Tongue (tissue), 1 donor: ENCODE measurements at regions not wholly inside any gene's neighbourhood (a gene's known extent, or its start where the extent isn't known, plus 50 kb on each side); places are given as distances from the start of the nearest gene placed in this dataset.

ENCODE experiments used
- DNase-seq: peaks from one replicate; pipeline ENCODE4 v3.0.0-alpha.2; 2015

DNA sequence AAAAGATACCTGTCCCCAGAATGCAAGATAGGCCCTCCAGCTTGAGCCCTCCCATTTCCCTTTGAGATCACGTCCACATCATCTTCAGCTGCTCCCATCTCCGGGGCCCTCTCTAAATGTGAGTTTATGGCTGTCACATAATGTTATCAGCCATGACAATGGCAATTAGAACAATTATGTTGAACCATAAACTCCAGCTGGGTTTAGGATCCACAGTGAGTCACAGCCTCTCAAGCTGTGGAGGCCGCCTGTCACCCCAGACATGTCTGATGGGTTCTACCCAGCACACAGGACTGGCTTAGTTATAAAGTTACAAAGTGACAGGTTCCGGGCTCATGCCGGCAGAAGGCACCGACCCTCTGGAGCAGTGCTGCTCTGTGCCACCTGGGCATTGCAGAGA, 597.3 kb downstream of the PTPRU start:
- no peak for DNase-seq

DNA sequence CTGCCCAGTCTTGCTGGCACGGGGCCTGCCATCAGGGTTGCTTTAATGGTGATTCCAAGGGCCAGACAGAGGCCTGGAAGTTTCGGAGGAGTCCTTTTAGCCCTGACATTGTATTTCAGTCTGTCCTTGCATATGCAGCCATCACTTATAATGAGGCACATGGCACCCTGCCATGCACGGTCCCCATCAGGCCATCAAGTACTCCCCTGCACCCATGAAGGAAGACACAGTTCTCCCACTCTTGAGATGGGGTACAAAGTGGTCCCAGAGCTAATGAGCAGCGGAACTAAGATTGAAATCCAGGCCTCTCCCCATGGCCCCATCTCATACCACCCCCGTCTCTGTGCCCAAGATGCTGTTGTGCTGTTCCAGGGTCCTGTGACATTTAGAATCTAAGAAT, 596.6 kb downstream of the PTPRU start:
- no peak for DNase-seq

DNA sequence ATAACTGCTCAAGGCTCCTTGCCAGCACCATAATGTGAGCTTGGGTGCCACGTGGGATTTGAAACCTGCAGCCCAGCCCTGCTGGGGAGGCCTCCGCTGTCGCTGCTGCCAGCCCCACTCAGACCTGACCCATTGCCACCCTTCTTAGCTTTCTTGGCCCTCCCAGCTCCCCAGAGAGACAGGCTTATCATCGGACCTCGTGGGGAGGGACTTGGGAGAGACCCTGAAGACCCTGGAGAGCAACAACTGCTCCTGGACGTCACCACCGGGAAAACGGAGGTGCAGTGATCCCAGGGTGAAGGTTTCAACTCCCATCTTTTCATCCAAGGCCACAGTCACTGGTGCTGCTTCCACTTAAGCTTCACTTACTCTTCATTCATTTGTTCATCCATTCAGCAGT, 596.1 kb downstream of the PTPRU start:
- no peak for DNase-seq

DNA sequence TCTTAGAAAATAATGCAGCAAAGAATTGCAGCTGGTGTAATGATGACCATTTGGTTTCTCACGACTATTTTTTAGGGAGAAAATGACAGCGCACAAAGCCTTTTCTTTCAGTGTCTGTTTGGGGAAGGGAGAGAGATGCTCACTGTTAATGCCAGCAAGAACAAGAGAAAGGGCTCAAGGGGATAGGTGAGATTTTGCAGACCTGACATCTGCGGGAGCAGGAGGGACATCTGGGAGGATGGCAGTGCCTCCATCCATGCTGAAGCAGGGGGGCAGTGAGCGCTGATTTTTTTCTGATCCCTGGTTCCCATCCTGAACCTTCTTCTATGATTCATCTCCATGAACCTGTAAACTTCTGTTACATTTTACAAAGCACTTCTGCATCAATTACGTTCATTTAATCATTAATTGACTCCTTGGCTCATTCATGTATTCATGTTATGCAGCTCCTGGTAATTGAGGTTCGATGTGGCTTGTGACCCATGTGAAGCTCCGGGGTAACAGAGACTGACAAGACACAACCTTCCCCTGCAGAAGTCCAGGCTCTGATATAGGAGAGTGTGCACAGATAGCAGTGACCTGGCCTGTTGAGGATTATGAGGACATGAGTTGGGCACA, 595.3 kb downstream of the PTPRU start:
- no peak for DNase-seq

DNA sequence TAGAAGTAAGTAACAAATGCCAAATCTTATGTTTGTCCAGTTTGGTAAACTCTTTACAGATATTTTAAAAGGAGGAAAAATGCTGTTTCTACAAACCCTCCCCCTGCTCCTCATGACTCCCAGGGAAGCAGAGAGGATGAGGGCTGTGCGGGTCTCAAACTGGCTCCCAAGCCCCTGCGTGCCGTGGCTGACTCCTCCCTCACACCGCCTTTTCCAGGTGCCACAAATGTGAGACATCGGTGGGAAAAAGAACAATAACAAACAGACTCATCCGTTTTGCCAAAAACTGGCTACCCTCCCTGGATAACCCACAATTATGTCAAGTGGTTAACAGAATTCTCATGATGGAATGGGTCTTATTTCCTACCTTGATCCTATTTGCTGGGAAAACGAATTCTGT, 594.6 kb downstream of the PTPRU start:
- DNase-seq = no peak

DNA sequence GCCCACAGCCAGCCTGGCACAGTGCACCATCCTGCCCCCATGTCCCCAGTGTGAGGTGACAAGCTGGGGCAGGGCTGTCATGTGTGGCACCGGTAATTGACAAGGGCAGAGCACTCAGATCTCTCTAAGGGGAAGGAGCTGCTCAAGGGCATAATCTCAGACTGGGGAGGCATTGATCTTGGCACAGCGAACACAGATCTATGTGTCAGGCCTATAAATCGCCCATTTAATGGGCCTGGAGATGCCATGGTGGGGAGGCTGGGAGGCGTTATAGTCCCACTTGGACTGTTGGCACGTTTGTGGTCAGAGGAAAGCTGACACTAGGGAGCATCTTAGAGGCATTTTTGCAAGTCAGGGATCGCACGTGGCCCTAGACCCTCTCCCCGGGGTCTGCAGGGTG, 594.1 kb downstream of the PTPRU start:
- no peak for DNase-seq

DNA sequence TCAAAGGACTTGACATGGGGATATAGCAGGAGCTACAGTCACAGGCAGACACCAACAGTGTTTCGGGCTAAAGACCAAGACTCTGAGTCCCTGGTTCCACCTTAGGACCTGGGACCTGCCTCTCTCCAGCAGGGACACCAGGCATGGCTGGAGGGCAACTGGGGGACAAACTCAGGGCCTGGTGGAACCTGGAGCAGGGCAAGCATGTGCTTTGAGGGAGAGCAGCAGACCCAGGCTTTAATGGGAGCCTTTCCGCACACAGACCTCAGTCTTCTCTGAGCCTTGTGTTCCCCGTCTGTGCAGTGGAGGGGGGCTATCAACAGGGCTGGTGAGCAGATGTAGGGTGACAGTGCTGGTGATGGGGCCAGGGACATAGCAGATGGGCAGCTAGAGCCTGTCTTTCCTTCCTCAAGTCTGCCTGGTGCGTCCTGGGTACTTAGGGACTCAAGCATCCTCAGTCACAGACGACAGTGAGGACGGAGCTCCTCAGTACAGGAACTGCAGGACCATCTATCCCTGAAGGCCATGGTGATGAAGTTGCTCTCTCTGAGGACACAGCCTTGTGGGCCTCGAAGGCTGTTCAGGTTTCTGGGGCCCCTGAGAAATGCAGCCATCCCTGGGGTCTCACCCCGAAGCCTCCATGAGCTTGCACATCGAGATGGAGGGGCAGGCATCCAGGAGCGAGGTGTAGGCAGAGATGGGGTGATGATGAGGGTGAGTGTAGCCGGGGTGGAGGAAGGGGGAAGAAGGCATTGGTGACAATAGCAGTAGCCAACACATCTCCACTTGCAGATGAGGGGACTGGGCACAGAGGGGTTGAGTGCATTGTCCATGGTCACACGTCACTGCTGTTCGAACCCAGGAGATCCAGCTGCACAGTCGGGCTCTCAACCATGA, 593.4 kb downstream of the PTPRU start:
- no peak for DNase-seq

DNA sequence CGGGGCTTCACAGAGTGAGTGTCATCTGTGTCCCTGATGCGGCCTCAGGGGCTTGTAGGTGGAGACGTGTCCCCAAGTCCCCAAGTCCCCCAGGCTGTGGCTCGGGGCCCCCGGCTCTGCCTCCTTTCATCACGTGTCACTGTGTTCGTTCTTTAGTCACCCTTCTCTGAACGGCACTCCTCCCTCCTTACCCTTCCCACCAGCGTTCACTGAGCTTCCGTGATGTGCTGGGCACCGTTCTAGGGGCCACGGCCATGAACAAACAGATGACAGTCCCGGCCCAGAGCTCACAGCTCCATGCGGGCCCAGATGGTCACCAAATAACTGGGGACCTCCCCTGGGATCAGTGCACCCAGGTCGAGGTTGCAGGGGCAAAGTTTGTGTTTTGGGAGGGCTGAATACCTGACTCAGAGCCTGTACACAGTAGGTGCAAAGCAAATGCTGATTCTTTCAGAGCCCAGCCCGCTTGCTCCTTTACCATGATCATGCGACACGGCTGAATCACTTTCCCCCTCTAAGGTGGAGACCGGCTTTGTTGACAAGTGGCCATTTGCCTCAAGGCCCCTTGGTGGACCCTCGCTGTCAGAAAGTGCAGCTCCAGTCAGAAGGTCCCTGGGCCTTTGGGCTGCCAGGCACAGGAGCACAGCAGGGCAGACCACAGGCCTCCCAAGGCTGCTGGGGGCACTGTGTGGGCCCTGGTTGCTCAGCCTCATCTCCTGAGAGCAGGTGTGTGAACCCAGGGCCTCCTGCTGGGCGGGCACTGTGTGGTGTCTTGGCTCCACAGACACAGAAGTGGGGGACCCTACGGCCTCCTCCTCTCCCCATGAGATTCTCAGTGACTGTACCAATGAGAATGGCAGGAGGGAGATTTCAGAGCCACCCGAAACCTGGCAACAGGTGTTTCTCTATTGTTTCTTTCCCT, 592.5 kb downstream of the PTPRU start:
- DNase-seq = no peak

DNA sequence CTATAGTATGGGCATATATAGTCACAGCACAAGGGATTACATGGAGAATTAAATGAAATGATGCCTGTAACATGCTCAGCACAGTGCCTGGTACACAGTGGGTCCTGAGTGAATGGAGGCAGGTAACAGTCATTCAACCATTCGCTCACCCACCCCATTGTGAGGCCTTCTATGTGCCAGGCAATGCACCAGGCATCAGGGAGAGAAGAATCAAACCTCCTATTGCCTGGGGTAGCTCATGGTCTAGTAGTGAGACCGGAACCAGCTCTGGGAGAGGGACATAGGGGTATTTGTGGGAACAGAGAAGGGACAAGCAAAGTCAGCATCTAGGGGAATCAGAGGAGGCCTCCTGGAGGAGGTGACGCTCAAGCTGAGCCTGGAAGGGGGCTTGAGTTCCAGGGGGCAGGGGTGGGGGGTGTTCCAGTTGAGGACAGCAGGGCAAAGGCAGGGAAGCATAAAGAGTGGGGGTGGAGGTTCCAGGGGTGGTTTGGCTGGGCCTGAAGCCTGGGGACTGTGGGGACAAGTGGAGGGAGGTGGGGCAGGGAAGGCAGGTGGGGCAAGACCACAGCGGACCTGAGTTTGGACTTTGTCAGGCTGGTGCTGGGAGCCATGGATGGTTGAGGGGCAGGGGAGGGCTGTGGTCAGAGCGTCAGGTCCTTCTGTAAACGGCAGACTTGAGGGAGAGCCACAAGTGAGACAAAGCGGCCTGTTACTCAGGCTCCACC, 591.6 kb downstream of the PTPRU start:
- no peak for DNase-seq

DNA sequence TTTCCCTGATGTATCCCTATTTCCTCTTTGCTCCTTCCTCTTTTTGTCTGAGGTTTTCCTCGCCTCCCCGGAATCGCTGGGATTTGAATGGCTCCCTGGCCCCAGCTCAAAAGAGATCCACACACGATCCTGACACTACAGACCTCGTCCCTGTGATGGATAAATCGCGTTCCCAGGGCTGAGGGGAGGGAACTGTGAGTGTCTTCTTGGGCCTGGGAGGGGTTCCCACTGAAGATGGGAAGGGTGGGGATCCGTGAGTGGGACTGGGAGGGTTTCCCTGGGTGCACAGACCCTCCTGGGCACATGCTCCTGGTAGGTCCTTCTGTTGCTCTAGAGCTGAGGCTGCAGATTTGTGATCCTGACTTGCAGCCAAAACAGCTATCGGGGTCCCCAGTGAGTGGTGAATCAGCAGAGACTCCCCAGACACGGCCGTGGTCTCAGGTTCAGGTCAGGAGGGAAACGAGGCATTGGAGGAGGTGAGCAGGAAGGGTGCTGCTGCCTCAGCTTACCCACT, 591.0 kb downstream of the PTPRU start:
- DNase-seq = no peak

DNA sequence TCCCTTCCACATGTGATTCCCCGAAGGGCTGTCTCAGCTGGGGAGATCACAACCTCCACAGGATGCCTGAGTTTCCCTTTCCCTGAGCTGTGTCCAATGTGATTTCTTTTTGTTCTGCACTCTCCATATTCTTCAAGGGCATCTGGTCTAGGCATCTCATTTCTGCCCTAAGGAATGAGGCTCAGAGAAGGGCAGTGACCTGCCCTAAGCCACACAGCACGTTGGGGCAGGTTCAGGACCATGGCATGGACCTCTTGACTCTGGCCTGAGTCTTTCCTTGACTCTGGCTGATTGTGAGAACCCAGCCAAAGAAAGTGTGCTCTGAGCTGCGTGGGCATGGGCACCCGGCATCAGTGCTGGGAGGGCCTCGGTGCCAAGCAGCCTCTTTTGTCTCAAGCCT, 590.3 kb downstream of the PTPRU start:
- no peak for DNase-seq

DNA sequence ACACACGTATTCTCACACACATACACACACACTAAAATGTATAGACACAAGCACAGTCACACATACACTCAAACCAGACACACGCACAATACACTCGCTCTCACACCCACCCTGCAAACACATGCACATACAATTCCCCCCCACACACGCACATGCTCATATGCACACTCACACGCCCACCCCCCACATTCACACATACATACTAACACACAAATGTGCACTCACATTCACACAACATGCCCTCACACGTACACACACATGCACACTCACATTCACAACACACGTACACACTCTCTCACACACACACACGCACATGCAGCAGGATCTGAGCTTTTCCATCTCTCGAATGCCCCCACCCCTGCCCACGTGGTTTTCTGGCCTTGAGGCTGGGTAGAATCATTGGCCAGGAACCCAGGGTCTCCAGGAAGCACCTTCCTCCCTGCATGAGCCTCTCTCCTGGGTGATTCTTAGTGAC, 589.7 kb downstream of the PTPRU start:
- DNase-seq = no peak

DNA sequence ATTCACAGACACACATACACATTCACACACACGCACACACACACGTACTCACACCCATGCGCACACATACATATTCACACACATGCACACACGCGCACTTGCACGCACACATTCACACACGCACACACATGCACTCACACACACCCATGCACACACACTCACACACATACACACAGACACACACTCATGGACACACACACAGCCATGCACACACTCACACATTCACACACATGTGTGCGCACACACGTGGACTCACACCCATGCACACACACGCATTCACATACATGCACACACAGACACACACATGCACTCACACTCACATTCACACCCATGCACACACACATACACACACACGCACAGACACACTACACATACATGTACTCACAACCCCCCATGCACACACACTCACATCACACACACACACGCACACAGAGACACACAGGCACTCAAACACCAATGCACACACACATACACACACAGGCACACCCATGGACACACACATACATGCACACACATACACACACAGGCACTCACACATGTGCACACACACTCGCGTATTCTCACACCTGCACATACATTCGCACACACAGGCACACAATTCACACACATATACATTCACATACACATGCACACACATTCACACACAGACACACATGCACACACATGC, 589.1 kb downstream of the PTPRU start:
- no peak for DNase-seq

DNA sequence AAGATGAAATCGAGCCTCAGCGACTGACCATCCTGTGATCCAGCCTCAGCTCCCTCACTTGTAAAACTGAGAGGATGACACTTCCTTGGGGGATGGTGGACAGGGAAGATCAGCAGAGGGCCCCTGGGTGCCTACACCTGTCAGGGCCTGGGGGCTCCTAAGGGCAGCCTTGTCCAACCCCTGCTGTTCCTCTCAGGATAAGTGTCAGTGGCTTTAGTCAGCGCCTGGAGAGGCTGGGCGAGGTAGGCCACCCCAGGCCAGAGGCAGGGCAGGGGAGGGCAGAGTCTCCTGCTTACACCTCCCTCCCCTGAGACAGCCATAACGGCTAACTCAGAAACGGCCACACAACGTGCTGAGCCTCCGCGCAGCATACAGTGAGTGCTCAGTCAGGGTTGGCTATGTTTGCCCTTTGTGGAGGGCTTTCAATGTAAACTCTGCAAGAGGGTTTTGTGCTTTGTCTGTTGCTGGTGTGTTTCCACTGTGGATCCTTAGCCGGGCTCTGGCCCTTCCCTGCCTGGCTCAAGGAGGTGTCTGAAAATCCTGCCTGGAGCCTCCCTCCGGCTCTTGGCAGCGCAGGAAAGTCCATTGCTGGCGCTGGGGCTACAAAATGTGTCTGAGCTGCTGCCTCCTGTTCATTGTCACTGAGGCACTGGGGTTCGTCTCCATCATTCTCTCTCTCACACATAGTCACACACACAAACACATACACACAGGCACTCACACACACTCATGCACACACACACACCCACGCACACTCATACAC, 588.4 kb downstream of the PTPRU start:
- DNase-seq = peak; percentile 26

DNA sequence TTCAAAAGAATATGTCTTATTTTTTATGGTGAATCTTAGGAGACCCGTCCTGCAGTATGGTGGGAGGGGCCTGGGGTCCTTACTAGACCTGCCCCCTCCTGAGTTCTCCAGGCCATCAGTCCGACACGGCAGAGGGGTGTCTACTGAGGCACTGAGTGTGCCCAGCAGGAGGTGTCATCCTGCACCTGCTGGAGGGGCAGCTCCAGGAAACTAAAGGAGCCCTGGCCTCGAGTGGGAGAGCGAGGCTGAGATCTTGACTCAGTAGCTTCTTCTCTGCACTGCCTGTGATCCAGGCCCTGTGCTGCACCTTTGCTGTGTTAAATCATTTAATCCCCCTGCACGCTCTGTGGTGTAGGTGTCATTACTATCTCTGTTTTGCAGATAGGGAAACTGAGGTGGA, 587.7 kb downstream of the PTPRU start:
- no peak for DNase-seq

DNA sequence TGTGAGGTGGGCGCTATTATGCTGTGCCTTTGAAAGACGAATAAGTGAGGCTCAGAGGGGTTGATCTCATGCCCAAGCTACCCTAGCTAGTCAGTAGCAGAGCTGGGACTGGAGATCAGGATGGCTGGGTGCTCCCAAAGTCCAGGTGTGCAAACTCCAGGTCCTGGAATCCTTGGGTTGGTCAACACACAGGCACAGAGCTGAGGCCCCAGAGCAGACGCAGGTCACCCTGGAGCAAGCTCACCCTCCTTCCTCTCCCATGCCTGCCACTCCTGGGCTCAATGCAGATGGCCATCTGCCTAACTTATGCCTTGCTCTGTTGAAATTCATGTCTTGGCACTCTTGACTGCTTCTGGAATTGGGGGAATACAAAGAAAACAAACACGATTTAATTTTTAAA, 587.2 kb downstream of the PTPRU start:
- DNase-seq = no peak

DNA sequence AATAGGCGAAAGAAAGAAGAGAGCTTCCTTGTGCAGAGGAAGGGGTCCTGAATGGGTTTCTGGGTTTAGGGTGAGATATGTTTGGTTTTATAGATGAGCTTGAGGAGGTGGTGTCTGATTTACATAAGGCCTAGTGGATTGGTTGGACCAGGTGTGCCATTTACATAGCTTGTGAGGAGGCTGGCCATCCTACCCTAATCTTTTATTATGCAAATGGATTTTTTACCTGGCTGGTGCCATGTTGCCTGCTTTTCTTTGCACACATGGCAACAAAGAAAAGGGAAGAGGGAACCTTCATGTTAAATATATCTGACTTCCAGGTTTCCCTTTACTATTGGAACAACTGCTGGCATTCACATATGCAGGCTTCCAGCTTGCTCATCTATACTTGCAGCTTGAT, 585.3 kb downstream of the PTPRU start:
- no peak for DNase-seq

DNA sequence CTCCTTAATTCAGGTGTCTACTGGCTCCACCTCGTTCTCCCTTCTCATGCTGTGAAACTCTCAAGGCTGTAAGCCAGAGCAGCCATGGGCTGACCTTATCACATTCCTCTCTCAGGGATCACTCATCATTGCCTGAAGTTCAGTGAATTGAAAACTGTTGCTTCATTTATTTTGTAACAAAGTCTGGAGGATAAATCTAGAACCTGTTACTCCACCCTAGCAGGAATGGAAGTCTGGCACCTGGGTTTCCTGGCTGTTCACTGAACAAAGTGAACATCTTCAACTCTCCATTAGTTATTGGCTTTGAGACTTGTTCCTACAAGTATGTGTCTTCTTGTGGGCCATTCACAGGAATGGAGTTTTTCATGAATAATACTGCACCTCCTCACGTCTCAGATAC, 584.1 kb downstream of the PTPRU start:
- DNase-seq = no peak

DNA sequence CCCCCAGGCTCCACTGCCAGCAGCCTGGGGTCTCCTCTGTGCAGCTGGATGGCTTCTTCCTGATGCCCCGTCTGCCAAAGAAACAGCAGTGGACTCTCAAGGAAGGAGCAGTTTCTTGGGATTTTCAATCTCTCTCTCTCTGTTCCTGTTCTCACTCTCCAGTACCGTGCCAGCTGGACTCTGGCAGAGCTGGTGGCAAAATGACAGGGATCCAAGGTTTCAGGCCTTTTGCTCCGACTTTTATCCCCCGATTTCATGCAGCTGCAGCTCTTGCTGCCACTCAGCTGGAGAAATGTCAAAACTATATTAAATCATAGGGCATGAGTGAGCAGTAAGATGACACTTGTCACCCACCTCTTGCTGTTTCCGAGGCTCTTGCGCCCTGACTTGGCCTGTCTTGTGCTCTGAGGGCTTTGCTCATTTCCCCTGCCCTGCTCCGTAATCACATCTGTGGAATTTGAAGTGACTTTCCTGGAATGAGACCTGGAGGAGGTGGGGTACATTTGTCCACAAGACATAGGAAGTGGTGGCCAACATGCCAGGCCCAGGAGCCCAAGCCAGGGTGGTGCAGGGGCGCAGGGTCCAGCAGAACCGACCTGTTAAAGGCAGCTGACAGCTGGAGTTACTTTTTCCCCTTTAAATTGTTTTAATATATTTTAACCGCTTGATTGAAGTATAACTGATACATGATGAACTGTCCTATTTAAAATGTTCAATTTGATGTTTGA, 576.2 kb downstream of the PTPRU start:
- DNase-seq = peak; percentile 59
